HepG2 (cell line): ENCODE measurements at regions not wholly inside any gene's neighbourhood (a gene's known extent, or its start where the extent isn't known, plus 50 kb on each side); places are given as distances from the start of the nearest gene placed in this dataset.

Experiments used
- ATAC-seq: fragments of 200-7000 bp; cut with Tn5 transposase; 3 replicates; pipeline ENCODE4 v1.9.1; 2020; ENCODE audit warnings: mild to moderate bottlenecking, moderate library complexity
- BruUV-seq: library from RNA; stranded (reverse); fragments of 400-500 nt; replicated peaks from 2 replicates; lab custom pipeline; 2021; lab: Mats Ljungman, UMichigan
- CTCF ChIA-PET: fragments of 300-600 bp; formaldehyde crosslinking; extraction: SDS; loops from one replicate; lab custom pipeline; 2021; ENCODE audit warnings: low total read pairs, inconsistent platforms, low intra/inter-chr PET ratio; lab: Yijun Ruan, JAX
- POLR2A ChIA-PET: fragments of 350-600 bp; sonication (Branson Sonifier 250); formaldehyde crosslinking; loops from one replicate; lab custom pipeline; 2020; ENCODE audit warnings: antibody characterized with exemption, inconsistent platforms; lab: Yijun Ruan, JAX
- DNase-seq: peaks from one replicate; pipeline ENCODE4 v3.0.0-alpha.2; 2015; ENCODE audit warnings: low spot score
- FAIRE-seq: peaks from 3 replicates; lab custom pipeline; 2011; peaks lifted over from hg19 to GRCh38; lab: Jason Lieb, UNC
- H2AFZ ChIP-seq: one replicate; pipeline ENCODE4 v1.6.1; 2011; ENCODE audit warnings: low read length, inconsistent platforms
- H3K27ac ChIP-seq: fragments of 300-600 bp; 3 replicates; pipeline ENCODE4 v1.8.0; 2011; ENCODE audit warnings: mixed run types, mild to moderate bottlenecking, mixed read lengths, low read length, inconsistent platforms; ENCODE audit not compliant: insufficient read depth; ENCODE audit errors: extremely low read length
- H3K27me3 ChIP-seq, 2 experiments: fragments of 200-600 bp in 1 of 2; 2 replicates in 1 of 2; 3 replicates in 1 of 2; pipeline versions ENCODE4 v1.6.0 to v1.8.0; 2011; ENCODE audit warnings: low read length in 2 of 2, mild to moderate bottlenecking in 2 of 2, moderate library complexity in 2 of 2, inconsistent platforms in 1 of 2; ENCODE audit not compliant: insufficient read depth in 2 of 2, control insufficient read depth in 1 of 2
- H3K36me3 ChIP-seq, 2 experiments: fragments of 200-600 bp in 1 of 2; replicated peaks in 1 of 2; 2 replicates in 1 of 2; 3 replicates in 1 of 2; pipeline versions ENCODE4 v1.5.1 to v1.8.0; 2011; ENCODE audit warnings: low read length in 2 of 2, inconsistent platforms in 1 of 2; ENCODE audit not compliant: insufficient read depth in 2 of 2, control insufficient read depth in 1 of 2
- H3K4me1 ChIP-seq: 2 replicates; pipeline ENCODE4 v1.5.1; 2012; ENCODE audit warnings: low read length, inconsistent platforms; ENCODE audit not compliant: insufficient read depth
- H3K4me2 ChIP-seq: 2 replicates; pipeline ENCODE4 v1.6.0; 2011; ENCODE audit warnings: low read depth, low read length, inconsistent platforms
- H3K4me3 ChIP-seq, 3 experiments: fragments of 200-600 bp in 1 of 3; sonication (generic), shearing (Covaris generic) in 1 of 3; replicated peaks in 1 of 3; 2 replicates each; pipeline ENCODE4 v1.5.1; 2011 to 2016; ENCODE audit warnings: low read length in 3 of 3, inconsistent platforms in 2 of 3, low read depth in 2 of 3, mild to moderate bottlenecking in 2 of 3, control low read depth in 1 of 3, mixed read lengths in 1 of 3; ENCODE audit not compliant: insufficient read depth in 1 of 3
- H3K79me2 ChIP-seq: one replicate; pipeline ENCODE4 v1.6.1; 2011; ENCODE audit warnings: low read length, inconsistent platforms; ENCODE audit not compliant: insufficient read depth
- H3K9ac ChIP-seq: 2 replicates; pipeline ENCODE4 v1.6.0; 2011; ENCODE audit warnings: mild to moderate bottlenecking, low read depth, low read length, inconsistent platforms; ENCODE audit not compliant: insufficient read depth
- H3K9me3 ChIP-seq: 2 replicates; pipeline ENCODE4 v1.5.1; 2012; ENCODE audit warnings: mild to moderate bottlenecking, low read length
- H4K20me1 ChIP-seq: 2 replicates; pipeline ENCODE4 v1.6.0; 2011; ENCODE audit warnings: inconsistent platforms, mild to moderate bottlenecking, low read length, moderate library complexity; ENCODE audit not compliant: insufficient read depth
- ZNF562 ChIP-seq: sonication (generic); formaldehyde crosslinking; IDR thresholded peaks from 2 replicates; pipeline ENCODE4 v1.8.0; 2022; ENCODE audit warnings: missing genetic modification reagents, borderline replicate concordance
- ZNF724P ChIP-seq: sonication (generic); formaldehyde crosslinking; IDR thresholded peaks from 2 replicates; pipeline ENCODE4 v1.8.0; 2022; ENCODE audit warnings: missing genetic modification reagents, borderline replicate concordance
- WGBS: methylation state at CpG from one replicate; pipeline ENCODE4 v1.1.6; 2017; ENCODE audit warnings: low lambda C conversion rate; 5-methylcytosine and 5-hydroxymethylcytosine counted together
- in situ Hi-C: cut with HindIII; loops from 2 replicates; pipeline ENCODE4 v1.10.0; 2017; ENCODE audit warnings: low pct_unique_long_range_greater_than_20kb; ENCODE audit not compliant: extremely low pct_ligation_motif_present
- intact Hi-C: fragments of 100-400 bp; cut with micrococcal nuclease; formaldehyde crosslinking; loops from one replicate; pipeline ENCODE4 v1.10.0; 2022; ENCODE audit not compliant: unreplicated experiment
- TF ChIP-seq, protein P1 (sequence below): sonication (generic); formaldehyde crosslinking; IDR thresholded peaks from 2 replicates; pipeline ENCODE4 v1.4.0; 2020; ENCODE audit warnings: missing genetic modification reagents
- TF ChIP-seq, protein P2 (sequence below): sonication (generic); formaldehyde crosslinking; IDR thresholded peaks from 2 replicates; pipeline ENCODE4 v1.4.0; 2020; ENCODE audit warnings: missing genetic modification reagents, borderline replicate concordance

DNA sequence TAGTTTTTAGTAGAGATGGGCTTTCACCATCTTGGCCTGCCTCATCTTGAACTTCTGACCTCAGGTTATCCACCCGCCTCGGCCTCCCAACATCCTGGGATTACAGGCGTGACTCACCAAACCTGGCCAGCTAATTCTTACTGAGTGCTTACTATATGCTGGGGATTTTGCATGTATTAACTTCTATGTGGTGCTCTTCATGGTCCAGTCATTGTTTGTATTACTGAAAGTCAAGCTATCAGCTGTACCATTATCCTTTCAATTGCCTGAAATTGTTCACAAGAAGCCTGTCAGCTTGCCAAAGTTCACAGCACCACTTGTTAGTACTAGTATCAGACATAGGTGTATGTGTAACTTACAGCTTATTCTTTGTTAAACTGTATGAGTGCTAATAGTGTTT, 1272.1 kb downstream of the ARAP2 start:
- H3K27me3 ChIP-seq, result no peaks in the 10 kb centered on the region
- no peak overlapping the region for H2AFZ ChIP-seq
- H3K79me2 ChIP-seq, result no peaks in the 10 kb centered on the region
- TF ChIP-seq ZNF562 (CRISPR knock-in tag), result no peak
- TF ChIP-seq, protein P1, sequence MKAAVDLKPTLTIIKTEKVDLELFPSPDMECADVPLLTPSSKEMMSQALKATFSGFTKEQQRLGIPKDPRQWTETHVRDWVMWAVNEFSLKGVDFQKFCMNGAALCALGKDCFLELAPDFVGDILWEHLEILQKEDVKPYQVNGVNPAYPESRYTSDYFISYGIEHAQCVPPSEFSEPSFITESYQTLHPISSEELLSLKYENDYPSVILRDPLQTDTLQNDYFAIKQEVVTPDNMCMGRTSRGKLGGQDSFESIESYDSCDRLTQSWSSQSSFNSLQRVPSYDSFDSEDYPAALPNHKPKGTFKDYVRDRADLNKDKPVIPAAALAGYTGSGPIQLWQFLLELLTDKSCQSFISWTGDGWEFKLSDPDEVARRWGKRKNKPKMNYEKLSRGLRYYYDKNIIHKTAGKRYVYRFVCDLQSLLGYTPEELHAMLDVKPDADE (CRISPR knock-in tag), result no peak
- TF ChIP-seq, protein P2, sequence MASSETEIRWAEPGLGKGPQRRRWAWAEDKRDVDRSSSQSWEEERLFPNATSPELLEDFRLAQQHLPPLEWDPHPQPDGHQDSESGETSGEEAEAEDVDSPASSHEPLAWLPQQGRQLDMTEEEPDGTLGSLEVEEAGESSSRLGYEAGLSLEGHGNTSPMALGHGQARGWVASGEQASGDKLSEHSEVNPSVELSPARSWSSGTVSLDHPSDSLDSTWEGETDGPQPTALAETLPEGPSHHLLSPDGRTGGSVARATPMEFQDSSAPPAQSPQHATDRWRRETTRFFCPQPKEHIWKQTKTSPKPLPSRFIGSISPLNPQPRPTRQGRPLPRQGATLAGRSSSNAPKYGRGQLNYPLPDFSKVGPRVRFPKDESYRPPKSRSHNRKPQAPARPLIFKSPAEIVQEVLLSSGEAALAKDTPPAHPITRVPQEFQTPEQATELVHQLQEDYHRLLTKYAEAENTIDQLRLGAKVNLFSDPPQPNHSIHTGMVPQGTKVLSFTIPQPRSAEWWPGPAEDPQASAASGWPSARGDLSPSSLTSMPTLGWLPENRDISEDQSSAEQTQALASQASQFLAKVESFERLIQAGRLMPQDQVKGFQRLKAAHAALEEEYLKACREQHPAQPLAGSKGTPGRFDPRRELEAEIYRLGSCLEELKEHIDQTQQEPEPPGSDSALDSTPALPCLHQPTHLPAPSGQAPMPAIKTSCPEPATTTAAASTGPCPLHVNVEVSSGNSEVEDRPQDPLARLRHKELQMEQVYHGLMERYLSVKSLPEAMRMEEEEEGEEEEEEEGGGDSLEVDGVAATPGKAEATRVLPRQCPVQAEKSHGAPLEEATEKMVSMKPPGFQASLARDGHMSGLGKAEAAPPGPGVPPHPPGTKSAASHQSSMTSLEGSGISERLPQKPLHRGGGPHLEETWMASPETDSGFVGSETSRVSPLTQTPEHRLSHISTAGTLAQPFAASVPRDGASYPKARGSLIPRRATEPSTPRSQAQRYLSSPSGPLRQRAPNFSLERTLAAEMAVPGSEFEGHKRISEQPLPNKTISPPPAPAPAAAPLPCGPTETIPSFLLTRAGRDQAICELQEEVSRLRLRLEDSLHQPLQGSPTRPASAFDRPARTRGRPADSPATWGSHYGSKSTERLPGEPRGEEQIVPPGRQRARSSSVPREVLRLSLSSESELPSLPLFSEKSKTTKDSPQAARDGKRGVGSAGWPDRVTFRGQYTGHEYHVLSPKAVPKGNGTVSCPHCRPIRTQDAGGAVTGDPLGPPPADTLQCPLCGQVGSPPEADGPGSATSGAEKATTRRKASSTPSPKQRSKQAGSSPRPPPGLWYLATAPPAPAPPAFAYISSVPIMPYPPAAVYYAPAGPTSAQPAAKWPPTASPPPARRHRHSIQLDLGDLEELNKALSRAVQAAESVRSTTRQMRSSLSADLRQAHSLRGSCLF, result no peak
- no peak for TF ChIP-seq ZNF724P (CRISPR knock-in tag)
- H4K20me1 ChIP-seq, result no peaks in the 10 kb centered on the region
- H3K36me3 ChIP-seq, result no peaks in the 10 kb centered on the region
- H3K4me1 ChIP-seq, result no peaks in the 10 kb centered on the region
- no peak for FAIRE-seq
- WGBS, result 24% methylated on average over 3 of the region's 3 CpGs
- ATAC-seq, result no peak
- no peak overlapping the region for H3K4me3 ChIP-seq
- intact Hi-C loops, result no loop called here
- ChIA-PET CTCF (no interaction called here), POLR2A (no interaction called here)
- in situ Hi-C loops, result no loop called here
- no peak overlapping the region for H3K9ac ChIP-seq
- no peak for DNase-seq
- no TSS peak for BruUV-seq
- H3K9me3 ChIP-seq, result no peaks in the 10 kb centered on the region
- H3K4me2 ChIP-seq, result no peak overlapping the region
- no peak overlapping the region for H3K27ac ChIP-seq
